ENCODE measurements at regions not wholly inside any gene's neighbourhood (a gene's known extent, or its start where the extent isn't known, plus 50 kb on each side); places are given as distances from the start of the nearest gene placed in this dataset.

- H3K36me3 Mint-ChIP-seq (ENCODE audit: low read depth, unreplicated experiment): no peaks in the 10 kb centered on the region
- no peaks in the 10 kb centered on the region for H4K20me1 ChIP-seq (ENCODE audit: insufficient read depth, low read length)
- H2AFZ ChIP-seq (ENCODE audit: low read depth, low read length): no peak overlapping the region
- H3K4me1 ChIP-seq (ENCODE audit: insufficient read depth, low read length): no peaks in the 10 kb centered on the region
- H3K9me3 Mint-ChIP-seq (ENCODE audit: unreplicated experiment): no peaks in the 10 kb centered on the region
- H3K4me2 ChIP-seq (ENCODE audit: low read length): no peak overlapping the region
- FAIRE-seq (peak; percentile 54), DNase-seq (ENCODE audit: low read depth) (no peak)
- no peak overlapping the region for H3K9ac ChIP-seq (ENCODE audit: low read length)
- H3K4me3 Mint-ChIP-seq (ENCODE audit: unreplicated experiment): no peak overlapping the region
- H3K9me3 ChIP-seq (ENCODE audit: insufficient read depth, low read depth, low read length): no peaks in the 10 kb centered on the region
- H3K27me3 Mint-ChIP-seq (ENCODE audit: low read depth, unreplicated experiment): no peaks in the 10 kb centered on the region
- no peak overlapping the region for H3K27ac ChIP-seq (ENCODE audit: low read depth, low read length)
- H3K79me2 ChIP-seq (ENCODE audit: insufficient read depth, low read length): no peaks in the 10 kb centered on the region
- no peaks in the 10 kb centered on the region for H3K36me3 ChIP-seq (ENCODE audit: insufficient read depth, low read length)
- no peak overlapping the region for H3K4me3 ChIP-seq (ENCODE audit: insufficient read depth, low read depth, low read length)
- no peak overlapping the region for H3K27ac Mint-ChIP-seq (ENCODE audit: unreplicated experiment)
- H3K27me3 ChIP-seq (ENCODE audit: insufficient read depth, low read length): no peaks in the 10 kb centered on the region
- TF ChIP-seq CTCF (IDR thresholded peaks at IDR 0.05; ENCODE audit: insufficient read depth, low read depth, low read length) (no peak), EZH2 (IDR thresholded peaks at IDR 0.05; ENCODE audit: insufficient read depth, low read length) (no peak)
- no peaks in the 10 kb centered on the region for H3K4me1 Mint-ChIP-seq (ENCODE audit: low read depth, unreplicated experiment)
Observed at GRCh38 chrX:94758130-94758529, 1084.1 kb downstream of the FAM133A start.

- H3K27ac Mint-ChIP-seq (ENCODE audit: unreplicated experiment): no peak overlapping the region
- H3K27me3 Mint-ChIP-seq (ENCODE audit: low read depth, unreplicated experiment): no peaks in the 10 kb centered on the region
Observed at GRCh38 chrX:94775640-94776039, 1101.6 kb downstream of the FAM133A start.

More at GRCh38 chrX:94775640-94776039, 1101.6 kb downstream of the FAM133A start:
- Histone ChIP-seq H3K27me3 (ENCODE audit: insufficient read depth, low read length) (no peaks in the 10 kb centered on the region), H3K79me2 (ENCODE audit: insufficient read depth, low read length) (no peaks in the 10 kb centered on the region), H2AFZ (ENCODE audit: low read depth, low read length) (no peak overlapping the region), H3K36me3 (ENCODE audit: insufficient read depth, low read length) (no peaks in the 10 kb centered on the region), H3K4me3 (ENCODE audit: insufficient read depth, low read depth, low read length) (no peak overlapping the region), H3K27ac (ENCODE audit: low read depth, low read length) (no peak overlapping the region), H4K20me1 (ENCODE audit: insufficient read depth, low read length) (no peaks in the 10 kb centered on the region), H3K9me3 (ENCODE audit: insufficient read depth, low read depth, low read length) (no peaks in the 10 kb centered on the region), H3K4me1 (ENCODE audit: insufficient read depth, low read length) (no peaks in the 10 kb centered on the region), H3K4me2 (ENCODE audit: low read length) (no peak overlapping the region), H3K9ac (ENCODE audit: low read length) (no peak overlapping the region)
- H3K9me3 Mint-ChIP-seq (ENCODE audit: unreplicated experiment): no peaks in the 10 kb centered on the region
- TF ChIP-seq CTCF (IDR thresholded peaks at IDR 0.05; ENCODE audit: insufficient read depth, low read depth, low read length) (no peak), EZH2 (IDR thresholded peaks at IDR 0.05; ENCODE audit: insufficient read depth, low read length) (no peak)
- no peak overlapping the region for H3K4me3 Mint-ChIP-seq (ENCODE audit: unreplicated experiment)
- FAIRE-seq (no peak), DNase-seq (ENCODE audit: low read depth) (no peak)
- H3K4me1 Mint-ChIP-seq (ENCODE audit: low read depth, unreplicated experiment): no peaks in the 10 kb centered on the region
- H3K36me3 Mint-ChIP-seq (ENCODE audit: low read depth, unreplicated experiment): no peaks in the 10 kb centered on the region

Measured in astrocyte (in vitro differentiated cells and primary cell).